Common myeloid progenitor, CD34-positive (primary cell): ENCODE measurements at regions not wholly inside any gene's neighbourhood (a gene's known extent, or its start where the extent isn't known, plus 50 kb on each side); places are given as distances from the start of the nearest gene placed in this dataset.

ENCODE experiments used
- CTCF ChIA-PET: fragments of 350-600 bp; sonication (Branson Sonifier 250); formaldehyde crosslinking; loops from one replicate; lab custom pipeline; 2021; ENCODE audit warnings: antibody characterized with exemption; lab: Charles Lee
- POLR2A ChIA-PET: fragments of 350-600 bp; sonication (Branson Sonifier 250); formaldehyde crosslinking; loops from one replicate; lab custom pipeline; 2021; ENCODE audit warnings: antibody characterized with exemption; lab: Charles Lee
- DNase-seq, 3 donors: peaks; one replicate each; pipeline versions ENCODE4 v3.0.0 to v3.0.0-alpha.2; 2013
- H3K27ac ChIP-seq, 2 experiments: 1 replicate in 1 of 2; 2 replicates in 1 of 2; pipeline ENCODE4 v1.7.0; 2013; ENCODE audit warnings: inconsistent platforms in 2 of 2, low read length in 2 of 2, mild to moderate bottlenecking in 2 of 2, low read depth in 1 of 2, moderate library complexity in 1 of 2; ENCODE audit not compliant: severe bottlenecking in 2 of 2, insufficient read depth in 1 of 2, poor library complexity in 1 of 2
- H3K27me3 ChIP-seq, 5 experiments: replicated peaks in 2 of 5; 1 replicate in 3 of 5; 2 replicates in 2 of 5; pipeline versions ENCODE4 v1.6.1 to v1.7.0; 2013; ENCODE audit warnings: low read length in 4 of 5, mild to moderate bottlenecking in 2 of 5, moderate library complexity in 2 of 5, inconsistent platforms in 1 of 5; ENCODE audit not compliant: insufficient read depth in 5 of 5, control insufficient read depth in 4 of 5
- H3K36me3 ChIP-seq, 4 experiments: 1 replicate in 2 of 4; 2 replicates in 2 of 4; pipeline versions ENCODE4 v1.6.1 to v1.7.0; 2013; ENCODE audit warnings: low read length in 3 of 4, control low read depth in 1 of 4, mild to moderate bottlenecking in 1 of 4; ENCODE audit not compliant: control insufficient read depth in 4 of 4, insufficient read depth in 4 of 4
- H3K4me1 ChIP-seq, 4 experiments: 1 replicate in 3 of 4; 2 replicates in 1 of 4; pipeline versions ENCODE4 v1.6.1 to v1.7.1; 2013; ENCODE audit warnings: low read length in 3 of 4, mild to moderate bottlenecking in 3 of 4, control low read depth in 1 of 4, inconsistent platforms in 1 of 4, moderate library complexity in 1 of 4; ENCODE audit not compliant: control insufficient read depth in 4 of 4, insufficient read depth in 4 of 4; ENCODE audit errors: control extremely low read depth in 1 of 4
- H3K4me3 ChIP-seq, 7 experiments: 1 replicate in 4 of 7; 2 replicates in 3 of 7; pipeline versions ENCODE4 v1.5.1 to v1.7.0; 2013; ENCODE audit warnings: mild to moderate bottlenecking in 7 of 7, low read length in 6 of 7, moderate library complexity in 6 of 7, inconsistent platforms in 2 of 7, low read depth in 2 of 7, control low read depth in 1 of 7; ENCODE audit not compliant: insufficient read depth in 4 of 7, control insufficient read depth in 1 of 7; ENCODE audit errors: extremely low read depth in 1 of 7
- H3K9me3 ChIP-seq, 5 experiments: 1 replicate in 4 of 5; 2 replicates in 1 of 5; pipeline versions ENCODE4 v1.6.1 to v1.7.1; 2013; ENCODE audit warnings: low read length in 4 of 5, mild to moderate bottlenecking in 2 of 5, inconsistent platforms in 1 of 5, low read depth in 1 of 5, moderate library complexity in 1 of 5; ENCODE audit not compliant: control insufficient read depth in 4 of 5, insufficient read depth in 2 of 5; ENCODE audit errors: control extremely low read depth in 1 of 5
- WGBS: methylation state at CpG from one replicate; pipeline ENCODE4 v1.1.5; 2013; ENCODE audit not compliant: insufficient coverage; 5-methylcytosine and 5-hydroxymethylcytosine counted together

- ChIA-PET POLR2A (no interaction called here), CTCF (no interaction called here)
- no peak overlapping the region for H3K27ac ChIP-seq
- no peaks in the 10 kb centered on the region for H3K9me3 ChIP-seq
- DNase-seq = no peak
- no peak overlapping the region for H3K4me3 ChIP-seq
- no peaks in the 10 kb centered on the region for H3K36me3 ChIP-seq
- no peaks in the 10 kb centered on the region for H3K4me1 ChIP-seq
- H3K27me3 ChIP-seq = no peaks in the 10 kb centered on the region
- 95% methylated on average over 6 of the region's 7 CpGs for WGBS
Observed at GRCh38 chr2:15712551-15713342, 121.1 kb downstream of the DDX1 start.

- no peak for DNase-seq
- CTCF ChIA-PET = no interaction called here
- 90% methylated on average over 3 of the region's 4 CpGs for WGBS
- H3K36me3 ChIP-seq = no peaks in the 10 kb centered on the region
- H3K27ac ChIP-seq = no peak overlapping the region
- no peak overlapping the region for H3K4me3 ChIP-seq
- no peaks in the 10 kb centered on the region for H3K27me3 ChIP-seq
- POLR2A ChIA-PET = no interaction called here
- H3K4me1 ChIP-seq = no peaks in the 10 kb centered on the region
- no peaks in the 10 kb centered on the region for H3K9me3 ChIP-seq
Observed at GRCh38 chr2:15713475-15713874, 121.8 kb downstream of the DDX1 start.

DNA sequence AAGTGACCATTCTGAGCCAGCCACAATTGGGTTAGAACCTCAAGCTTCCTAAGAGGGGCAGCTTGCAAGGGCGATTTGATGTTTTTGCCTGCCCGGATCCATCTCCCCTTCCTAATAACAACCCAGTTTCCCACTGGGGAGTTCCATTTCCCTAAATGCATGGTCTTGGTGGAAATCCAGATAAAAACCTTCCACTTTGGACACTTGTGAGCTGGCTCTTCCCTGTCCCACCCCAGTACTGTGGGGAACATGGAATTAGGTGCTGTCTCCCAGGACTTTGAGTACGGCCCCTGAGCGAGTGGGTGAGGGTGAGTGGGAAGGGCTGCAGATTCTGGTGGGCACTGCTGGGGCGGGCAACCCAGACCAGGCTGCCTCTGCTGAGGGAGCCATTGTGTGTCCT is 122.3 kb downstream of the DDX1 start:
- CTCF ChIA-PET = no interaction called here

GRCh38 chr2:15714609-15715008 is 122.9 kb downstream of the DDX1 start:
- DNase-seq = no peak
- CTCF ChIA-PET = no interaction called here

More for the DNA sequence above, 122.3 kb downstream of the DDX1 start:
- no peaks in the 10 kb centered on the region for H3K9me3 ChIP-seq
- H3K4me1 ChIP-seq = no peaks in the 10 kb centered on the region
- WGBS = 90% methylated on average over 5 of the region's 5 CpGs
- H3K27ac ChIP-seq = no peak overlapping the region
- POLR2A ChIA-PET = no interaction called here
- H3K27me3 ChIP-seq = no peaks in the 10 kb centered on the region
- H3K36me3 ChIP-seq = no peaks in the 10 kb centered on the region
- DNase-seq = no peak
- H3K4me3 ChIP-seq = no peak overlapping the region

GRCh38 chr2:15715596-15715995 is 123.9 kb downstream of the DDX1 start:
- ChIA-PET CTCF (no interaction called here), POLR2A (no interaction called here)
- Histone ChIP-seq H3K4me1 (no peaks in the 10 kb centered on the region), H3K27ac (no peak overlapping the region), H3K9me3 (no peaks in the 10 kb centered on the region), H3K27me3 (no peaks in the 10 kb centered on the region), H3K4me3 (no peak overlapping the region), H3K36me3 (no peaks in the 10 kb centered on the region)
- WGBS = 100% methylated on average over 8 of the region's 8 CpGs
- no peak for DNase-seq

More at GRCh38 chr2:15714609-15715008, 122.9 kb downstream of the DDX1 start:
- POLR2A ChIA-PET = no interaction called here
- Histone ChIP-seq H3K27me3 (no peaks in the 10 kb centered on the region), H3K9me3 (no peaks in the 10 kb centered on the region), H3K4me3 (no peak overlapping the region), H3K36me3 (no peaks in the 10 kb centered on the region), H3K4me1 (no peaks in the 10 kb centered on the region), H3K27ac (no peak overlapping the region)
- 100% methylated on average over 1 of the region's 1 CpG for WGBS

GRCh38 chr2:15718103-15718943 is 126.7 kb downstream of the DDX1 start:
- Histone ChIP-seq H3K27me3 (no peaks in the 10 kb centered on the region), H3K9me3 (no peaks in the 10 kb centered on the region), H3K4me1 (no peaks in the 10 kb centered on the region), H3K36me3 (no peaks in the 10 kb centered on the region), H3K4me3 (no peak overlapping the region), H3K27ac (no peak overlapping the region)
- WGBS = 78% methylated on average over 7 of the region's 8 CpGs
- no peak for DNase-seq
- ChIA-PET POLR2A (no interaction called here), CTCF (no interaction called here)

DNA sequence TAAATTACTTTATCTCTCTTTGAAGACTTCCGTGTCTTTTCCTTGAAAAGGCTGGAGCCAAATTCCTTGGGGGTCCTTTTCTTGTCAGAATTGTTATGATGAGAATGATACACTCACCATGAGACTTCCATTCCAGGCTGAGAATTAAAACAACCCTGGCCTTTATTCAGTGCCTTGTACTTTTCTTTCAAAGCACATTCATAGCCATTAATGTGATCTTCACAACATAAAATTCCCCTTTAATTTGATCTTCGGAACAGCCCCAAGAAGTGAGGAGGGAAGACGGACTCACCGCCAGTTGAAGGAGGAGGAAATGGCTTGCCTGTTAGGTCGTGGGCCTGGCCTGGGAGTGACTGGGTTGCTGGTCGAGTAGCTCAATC is 127.3 kb downstream of the DDX1 start:
- ChIA-PET POLR2A (no interaction called here), CTCF (no interaction called here)
- 93% methylated on average over 5 of the region's 6 CpGs for WGBS
- no peak overlapping the region for H3K4me3 ChIP-seq
- no peaks in the 10 kb centered on the region for H3K36me3 ChIP-seq
- no peaks in the 10 kb centered on the region for H3K9me3 ChIP-seq
- H3K4me1 ChIP-seq = no peaks in the 10 kb centered on the region
- no peak overlapping the region for H3K27ac ChIP-seq
- DNase-seq = no peak
- no peaks in the 10 kb centered on the region for H3K27me3 ChIP-seq
